Psoas muscle (tissue), 7 donors: ENCODE measurements at regions not wholly inside any gene's neighbourhood (a gene's known extent, or its start where the extent isn't known, plus 50 kb on each side); places are given as distances from the start of the nearest gene placed in this dataset.
"Not testable (repeated sequence)": the region's sequence is repeated elsewhere in the genome, so short reads cannot be mapped to it uniquely, and the experiment has no call there.

Experiments
- ATAC-seq, 4 donors: fragments of 200-7000 bp; cut with Tn5 transposase; one replicate each; pipeline ENCODE4 v1.9.1; 2020; ENCODE audit warnings: moderate library complexity in 3 of 4, mild to moderate bottlenecking in 2 of 4
- DNase-seq, 2 donors: peaks; one replicate each; pipeline ENCODE4 v3.0.0-alpha.2; 2020
- H3K27ac ChIP-seq: fragments of 200-600 bp; one replicate; pipeline ENCODE4 v1.8.0; 2022
- H3K27me3 ChIP-seq, 3 donors: fragments of 200-600 bp in 1 of 3; one replicate each; pipeline versions ENCODE4 v1.6.1 to v1.8.0; 2013 to 2022; ENCODE audit warnings: low read length in 2 of 3, mild to moderate bottlenecking in 2 of 3, moderate library complexity in 1 of 3; ENCODE audit not compliant: insufficient read depth in 3 of 3
- H3K36me3 ChIP-seq, 2 donors: fragments of 200-600 bp in 1 of 2; one replicate each; pipeline versions ENCODE4 v1.6.1 to v1.8.0; 2013 to 2022; ENCODE audit warnings: low read depth in 1 of 2, mild to moderate bottlenecking in 1 of 2, moderate library complexity in 1 of 2; ENCODE audit not compliant: insufficient read depth in 1 of 2
- H3K4me1 ChIP-seq: fragments of 200-600 bp; one replicate; pipeline ENCODE4 v1.8.0; 2022
- H3K4me3 ChIP-seq: fragments of 200-600 bp; one replicate; pipeline ENCODE4 v1.8.0; 2022; ENCODE audit warnings: mild to moderate bottlenecking
- H3K9me3 ChIP-seq: fragments of 200-600 bp; one replicate; pipeline ENCODE4 v1.8.0; 2022
- WGBS, 3 donors: extraction: QIAGEN DNeasy Blood & Tissue Kit; methylation state at CpG; one replicate each; pipeline versions ENCODE4 v1.1.6 to v1.1.7; 2013; 5-methylcytosine and 5-hydroxymethylcytosine counted together
- intact Hi-C, 2 donors: fragments of 100-400 bp; cut with DNase I; formaldehyde crosslinking; loops; one replicate each; pipeline versions ENCODE4 v1.11.0 to v1.14.2; 2022
- TF ChIP-seq, protein P1 (sequence below): fragments of 200-600 bp; IDR thresholded peaks from one replicate; pipeline ENCODE4 v1.8.0; 2022; ENCODE audit warnings: antibody characterized with exemption
- donor health status: healthy with polysubstance abuse.
- donor health status: DM: no; HTN: no; CAD: no; lungs with moderate emphysema.
- donor health status: Bipolar disorder and iron deficiency.
- donor health status: healthy.
- donor health status: DM: yes; HTN: yes; CAD: no.
- donor health status: DM: no; HTN: no; CAD: no.
- donor health status: DM: yes; HTN: yes; CAD: no.

DNA sequence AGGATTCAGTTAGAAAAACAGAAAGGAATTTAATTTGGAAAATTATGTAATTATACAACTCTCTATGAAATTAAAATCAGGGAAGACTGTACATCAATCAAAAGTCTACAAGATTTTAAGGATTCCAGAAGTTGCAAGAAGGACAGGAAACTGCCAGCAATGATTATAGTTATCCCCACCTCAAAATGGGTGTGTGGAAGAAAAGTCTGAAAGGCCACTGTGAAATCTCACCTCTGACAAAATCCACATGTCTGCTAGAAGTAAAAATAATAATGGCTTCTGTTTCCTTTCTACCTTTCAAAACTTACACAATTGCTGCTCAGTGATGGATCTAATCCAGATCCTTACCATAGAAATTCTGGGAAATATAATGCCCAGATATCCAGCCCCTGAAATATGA is 708.1 kb upstream of the ADGRL4 start:
- Histone ChIP-seq H3K27me3 (no peaks in the 10 kb centered on the region), H3K27ac (no peak overlapping the region), H3K4me1 (no peaks in the 10 kb centered on the region), H3K4me3 (no peak overlapping the region), H3K9me3 (no peaks in the 10 kb centered on the region), H3K36me3 (no peaks in the 10 kb centered on the region)
- intact Hi-C loops, result no loop called here
- ATAC-seq, result no peak
- TF ChIP-seq, protein P1, sequence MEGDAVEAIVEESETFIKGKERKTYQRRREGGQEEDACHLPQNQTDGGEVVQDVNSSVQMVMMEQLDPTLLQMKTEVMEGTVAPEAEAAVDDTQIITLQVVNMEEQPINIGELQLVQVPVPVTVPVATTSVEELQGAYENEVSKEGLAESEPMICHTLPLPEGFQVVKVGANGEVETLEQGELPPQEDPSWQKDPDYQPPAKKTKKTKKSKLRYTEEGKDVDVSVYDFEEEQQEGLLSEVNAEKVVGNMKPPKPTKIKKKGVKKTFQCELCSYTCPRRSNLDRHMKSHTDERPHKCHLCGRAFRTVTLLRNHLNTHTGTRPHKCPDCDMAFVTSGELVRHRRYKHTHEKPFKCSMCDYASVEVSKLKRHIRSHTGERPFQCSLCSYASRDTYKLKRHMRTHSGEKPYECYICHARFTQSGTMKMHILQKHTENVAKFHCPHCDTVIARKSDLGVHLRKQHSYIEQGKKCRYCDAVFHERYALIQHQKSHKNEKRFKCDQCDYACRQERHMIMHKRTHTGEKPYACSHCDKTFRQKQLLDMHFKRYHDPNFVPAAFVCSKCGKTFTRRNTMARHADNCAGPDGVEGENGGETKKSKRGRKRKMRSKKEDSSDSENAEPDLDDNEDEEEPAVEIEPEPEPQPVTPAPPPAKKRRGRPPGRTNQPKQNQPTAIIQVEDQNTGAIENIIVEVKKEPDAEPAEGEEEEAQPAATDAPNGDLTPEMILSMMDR, result no peak
- no peak for DNase-seq

GRCh38 chr1:79711001-79711431 is 704.5 kb upstream of the ADGRL4 start:
- Histone ChIP-seq H3K36me3 (no peaks in the 10 kb centered on the region), H3K9me3 (no peaks in the 10 kb centered on the region), H3K4me1 (no peaks in the 10 kb centered on the region), H3K27me3 (no peaks in the 10 kb centered on the region), H3K27ac (no peak overlapping the region), H3K4me3 (no peak overlapping the region)
- intact Hi-C loops, result no loop called here
- 63 to 74% (median 64%) methylated on average over 3 of the region's 3 CpGs for WGBS, 3 donors
- TF ChIP-seq, protein P1, result no peak
- ATAC-seq (no peak), DNase-seq (no peak)

GRCh38 chr1:79708646-79709265 is 702.2 kb upstream of the ADGRL4 start:
- 83 to 93% (median 92%) methylated on average over 1 of the region's 1 CpG for WGBS, 3 donors
- intact Hi-C loops, result no loop called here
- H3K27ac ChIP-seq, result no peak overlapping the region
- H3K4me1 ChIP-seq, result no peaks in the 10 kb centered on the region
- DNase-seq, result no peak
- no peaks in the 10 kb centered on the region for H3K36me3 ChIP-seq
- H3K4me3 ChIP-seq, result no peak overlapping the region
- no peak for ATAC-seq
- TF ChIP-seq, protein P1, result no peak
- H3K27me3 ChIP-seq, result no peaks in the 10 kb centered on the region
- H3K9me3 ChIP-seq, result no peaks in the 10 kb centered on the region

GRCh38 chr1:79705218-79705617 is 698.7 kb upstream of the ADGRL4 start:
- Histone ChIP-seq H3K9me3 (no peaks in the 10 kb centered on the region), H3K4me3 (no peak overlapping the region), H3K36me3 (no peaks in the 10 kb centered on the region), H3K4me1 (no peaks in the 10 kb centered on the region), H3K27me3 (no peaks in the 10 kb centered on the region), H3K27ac (no peak overlapping the region)
- intact Hi-C loops, result no loop called here
- DNase-seq (no peak), ATAC-seq (no peak)
- TF ChIP-seq, protein P1, result no peak
- WGBS, 3 donors, result 88 to 95% (median 90%) methylated on average over 2 of the region's 2 CpGs

DNA sequence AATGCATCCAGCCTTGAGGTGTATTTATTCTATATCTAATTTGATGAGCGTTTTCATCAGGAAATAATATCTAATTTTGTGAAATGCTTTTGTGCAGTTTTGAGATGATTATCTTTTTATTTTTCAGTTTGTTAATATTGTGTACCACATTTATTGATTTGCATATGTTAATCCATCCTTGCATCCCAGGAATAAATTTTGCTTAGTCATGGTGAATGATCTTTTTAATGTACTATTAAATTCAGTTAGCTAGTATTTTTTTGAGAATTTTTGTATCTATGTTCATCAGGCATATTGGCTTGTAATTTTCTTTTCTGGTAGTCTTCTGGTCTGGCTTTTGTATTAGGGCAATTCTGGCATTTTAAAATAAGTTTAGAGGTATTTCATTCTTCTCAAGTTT is 697.5 kb upstream of the ADGRL4 start:
- intact Hi-C loops, result no loop called here
- H3K4me1 ChIP-seq, result no peaks in the 10 kb centered on the region
- H3K4me3 ChIP-seq, result no peak overlapping the region
- H3K27ac ChIP-seq, result no peak overlapping the region
- DNase-seq (no peak), ATAC-seq (no peak)
- TF ChIP-seq, protein P1, result no peak
- WGBS, 3 donors, result 91 to 92% (median 92%) methylated on average over 1 of the region's 1 CpG
- H3K27me3 ChIP-seq, result no peaks in the 10 kb centered on the region
- H3K9me3 ChIP-seq, result no peaks in the 10 kb centered on the region
- H3K36me3 ChIP-seq, result no peaks in the 10 kb centered on the region

GRCh38 chr1:79702336-79702999 is 695.9 kb upstream of the ADGRL4 start:
- intact Hi-C loops, DNase-seq, H3K27me3 ChIP-seq, ATAC-seq, H3K36me3 ChIP-seq, H3K27ac ChIP-seq, H3K4me3 ChIP-seq, H3K4me1 ChIP-seq, H3K9me3 ChIP-seq: not testable (repeated sequence)
- 27 to 51% (median 31%) methylated on average over 4 of the region's 4 CpGs for WGBS, 3 donors
